ENCODE measurements at regions not wholly inside any gene's neighbourhood (a gene's known extent, or its start where the extent isn't known, plus 50 kb on each side); places are given as distances from the start of the nearest gene placed in this dataset.

GRCh38 chr2:129712676-129712985 is 266.8 kb upstream of the RAB6C start:
- no peak for DNase-seq

GRCh38 chr2:129713337-129713736 is 266.1 kb upstream of the RAB6C start:
- DNase-seq, result no peak

GRCh38 chr2:129716781-129717559 is 262.5 kb upstream of the RAB6C start:
- no peak for DNase-seq

- DNase-seq, result no peak
Observed at GRCh38 chr2:129717560-129718130, 261.8 kb upstream of the RAB6C start.

- no peak for DNase-seq
Observed at GRCh38 chr2:129719335-129719734, 260.1 kb upstream of the RAB6C start.

GRCh38 chr2:129720360-129720759 is 259.1 kb upstream of the RAB6C start:
- DNase-seq, result no peak

- DNase-seq, result no peak
Observed at GRCh38 chr2:129720761-129721160, 258.7 kb upstream of the RAB6C start.

- DNase-seq, result no peak
Observed at GRCh38 chr2:129721236-129721635, 258.2 kb upstream of the RAB6C start.

GRCh38 chr2:129721846-129722245 is 257.6 kb upstream of the RAB6C start:
- DNase-seq, result no peak

GRCh38 chr2:129722306-129723019 is 257.0 kb upstream of the RAB6C start:
- DNase-seq, result no peak

- no peak for DNase-seq
Observed at GRCh38 chr2:129723277-129724020, 256.0 kb upstream of the RAB6C start.

GRCh38 chr2:129724021-129724757 is 255.3 kb upstream of the RAB6C start:
- DNase-seq, result no peak

- DNase-seq, result no peak
Observed at GRCh38 chr2:129726216-129726615, 253.2 kb upstream of the RAB6C start.

GRCh38 chr2:129727286-129727685 is 252.2 kb upstream of the RAB6C start:
- DNase-seq, result no peak

GRCh38 chr2:129728035-129728972 is 251.2 kb upstream of the RAB6C start:
- DNase-seq, result no peak

- DNase-seq, result no peak
Observed at GRCh38 chr2:129729011-129729410, 250.5 kb upstream of the RAB6C start.

- no peak for DNase-seq
Observed at GRCh38 chr2:129729646-129730045, 249.8 kb upstream of the RAB6C start.

- DNase-seq, result no peak
Observed at GRCh38 chr2:129730979-129731378, 248.5 kb upstream of the RAB6C start.

- no peak for DNase-seq
Observed at GRCh38 chr2:129731907-129732629, 247.4 kb upstream of the RAB6C start.

- no peak for DNase-seq
Observed at GRCh38 chr2:129732630-129733026, 246.8 kb upstream of the RAB6C start.

GRCh38 chr2:129733041-129733440 is 246.4 kb upstream of the RAB6C start:
- DNase-seq, result no peak

Data from activated CD4-positive, alpha-beta T cell treated with anti-CD3 and anti-CD28 coated beads, Interleukin-2, amount 50 U/mL, for 1 hour (primary cell).